NCI-H446 treated with DMSO at 0.1 percent for 48 hours (cell line): ENCODE measurements at regions not wholly inside any gene's neighbourhood (a gene's known extent, or its start where the extent isn't known, plus 50 kb on each side); places are given as distances from the start of the nearest gene placed in this dataset.
"Not testable (repeated sequence)": the region's sequence is repeated elsewhere in the genome, so short reads cannot be mapped to it uniquely, and the experiment has no call there.

Source experiments
- DNase-seq: peaks from one replicate; lab custom pipeline; 2025; lab: John Stamatoyannopoulos, UW

DNA sequence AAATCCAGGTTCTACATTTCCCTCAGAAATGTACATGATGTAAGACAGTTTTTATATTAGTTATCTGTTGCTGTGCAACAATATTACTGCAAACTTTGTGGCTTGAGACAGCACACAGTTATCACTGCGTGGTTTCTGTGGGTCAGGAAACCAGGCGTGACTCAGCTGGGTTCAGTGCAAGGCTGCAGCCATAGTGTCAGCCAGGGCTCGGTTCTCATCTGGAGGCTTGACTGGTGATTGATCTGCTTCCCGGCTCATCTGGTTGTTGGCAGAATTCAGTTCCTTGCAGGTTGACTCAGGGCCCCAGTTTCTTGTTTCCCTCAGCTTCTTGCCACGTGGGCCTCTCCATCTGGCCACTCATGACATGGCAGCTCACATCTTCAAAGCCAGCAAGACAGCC lies 146.8 kb upstream of the ROPN1B start:
- DNase-seq = not testable (repeated sequence)

DNA sequence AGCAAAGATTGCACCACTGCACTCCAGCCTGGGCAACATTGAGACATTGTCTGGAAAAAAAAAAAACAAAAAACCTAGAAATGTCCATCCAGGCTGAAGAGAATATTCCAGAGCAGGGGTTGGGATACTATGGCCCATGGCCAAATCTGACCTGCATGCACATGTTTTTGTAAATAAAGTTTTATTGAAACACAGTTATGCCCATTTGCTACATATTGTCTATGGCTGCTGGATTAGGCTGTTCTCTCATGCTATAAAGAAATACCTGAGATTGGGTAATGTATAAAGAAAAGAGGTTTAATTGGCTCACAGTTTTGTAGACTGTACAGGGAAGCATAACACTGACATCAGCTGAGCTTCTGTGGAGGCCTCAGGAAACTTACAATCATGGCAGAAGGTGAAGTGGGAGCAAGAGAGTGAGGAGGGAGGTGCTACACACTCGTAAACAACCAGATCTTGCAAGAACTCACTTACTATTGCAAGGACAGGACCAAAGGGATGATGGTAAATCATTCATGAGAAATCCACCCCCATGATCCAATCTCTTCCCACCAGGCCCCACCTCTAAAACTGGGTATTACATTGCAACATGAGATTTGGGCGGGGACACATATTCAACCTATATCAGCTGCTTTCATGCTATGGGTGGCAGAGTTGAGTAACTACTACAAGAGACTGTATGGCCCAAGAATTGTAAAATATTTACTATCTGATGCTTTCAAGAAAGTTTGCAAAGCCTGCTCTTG lies 137.8 kb upstream of the ROPN1B start:
- DNase-seq = not testable (repeated sequence)

DNA sequence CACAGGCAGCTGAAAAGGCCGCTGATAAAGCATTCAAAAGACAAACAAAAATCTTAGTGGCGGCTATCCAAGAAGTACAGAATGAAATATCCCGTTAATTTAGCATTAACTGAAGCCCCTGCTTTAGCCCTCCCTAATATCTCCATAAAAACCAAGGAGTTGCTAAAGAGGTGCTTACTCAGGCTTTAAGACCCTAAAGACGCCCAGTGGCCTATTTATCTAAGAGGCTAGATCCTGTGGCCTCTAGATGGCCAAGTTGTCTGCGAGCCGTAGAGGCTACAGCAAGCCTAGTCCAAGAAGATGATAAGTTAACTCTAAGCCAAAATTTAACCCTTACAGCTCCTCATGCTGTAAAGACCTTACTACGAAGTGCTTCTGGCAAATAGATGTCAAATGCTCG lies 133.4 kb upstream of the ROPN1B start:
- DNase-seq = not testable (repeated sequence)

DNA sequence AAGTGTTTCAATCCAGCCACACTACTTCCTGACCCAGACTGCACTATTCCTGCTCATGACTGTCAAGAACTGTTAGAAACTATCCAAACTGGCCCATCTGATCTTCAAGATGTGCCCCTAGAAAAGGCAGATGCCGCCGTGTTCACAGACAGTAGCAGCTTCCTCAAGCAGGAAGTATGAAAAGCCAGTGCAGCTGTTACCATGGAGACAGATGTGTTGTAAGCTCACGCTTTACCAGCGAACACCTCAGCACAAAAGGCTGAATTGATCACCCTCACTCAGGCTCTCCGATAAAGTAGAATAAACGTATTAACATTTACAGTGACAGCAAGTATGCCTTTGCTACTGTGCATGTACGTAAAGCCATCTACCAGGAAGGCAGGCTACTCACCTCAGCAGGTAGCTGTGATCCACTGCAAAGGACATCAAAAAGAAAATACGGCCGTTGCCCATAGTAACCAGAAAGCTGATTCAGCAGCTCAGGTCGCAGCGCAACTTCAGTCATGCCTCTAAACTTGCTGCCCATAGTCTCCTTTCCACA lies 132.9 kb upstream of the ROPN1B start:
- not testable (repeated sequence) for DNase-seq

DNA sequence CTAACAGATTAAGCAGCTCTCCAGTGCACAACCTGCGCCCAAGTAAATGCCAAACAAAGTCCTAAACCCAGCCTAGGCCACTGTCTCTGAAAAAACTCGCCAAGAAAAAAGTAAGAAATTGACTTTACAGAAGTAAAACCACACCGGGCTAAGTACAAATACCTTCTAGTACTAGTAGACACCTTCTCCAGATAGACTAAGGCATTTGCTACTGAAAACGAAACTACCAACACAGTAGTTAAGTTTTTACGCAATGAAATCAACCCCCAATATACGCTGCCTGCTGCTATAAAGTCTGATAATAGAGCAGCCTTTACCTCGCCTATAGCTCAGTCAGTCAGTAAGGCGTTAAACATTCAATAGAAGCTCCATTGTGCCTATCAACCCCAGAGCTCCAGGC lies 132.2 kb upstream of the ROPN1B start:
- DNase-seq = not testable (repeated sequence)

DNA sequence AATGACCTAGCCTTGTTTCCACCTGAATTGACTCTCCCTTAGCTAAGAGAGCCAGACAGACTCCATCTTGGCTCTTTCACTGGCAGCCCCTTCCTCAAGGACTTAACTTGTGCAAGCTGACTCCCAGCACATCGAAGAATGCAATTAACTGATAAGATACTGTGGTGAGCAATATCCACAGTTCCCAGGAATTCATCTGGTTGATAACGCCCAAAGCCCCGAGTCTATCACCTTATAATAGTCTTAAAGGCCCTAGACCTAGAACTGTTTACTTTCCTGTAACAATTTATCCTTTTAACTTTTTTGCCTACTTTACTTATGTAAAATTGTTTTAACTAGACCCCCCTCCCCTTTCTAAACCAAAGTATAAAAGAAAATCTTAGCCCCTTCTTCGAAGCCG lies 130.1 kb upstream of the ROPN1B start:
- not testable (repeated sequence) for DNase-seq

DNA sequence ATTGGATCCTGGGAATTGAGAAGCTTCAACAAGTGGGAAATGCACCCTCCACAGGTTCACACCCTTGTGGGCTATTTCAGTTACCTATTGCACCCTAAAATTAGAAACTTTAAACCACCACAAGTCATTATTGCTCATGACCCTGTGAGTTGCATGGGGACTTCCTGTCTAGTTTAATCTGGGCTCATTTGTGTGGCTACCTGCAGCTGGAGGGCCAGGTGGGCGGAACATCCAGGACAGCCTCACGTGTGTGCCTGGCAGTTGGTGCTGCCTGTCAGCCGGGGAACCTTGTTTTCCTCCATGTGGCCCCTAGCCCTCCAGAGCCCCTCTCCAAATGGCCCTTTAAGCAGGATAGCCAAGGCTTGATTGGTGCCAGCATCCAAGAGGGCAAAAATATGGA lies 128.5 kb upstream of the ROPN1B start:
- not testable (repeated sequence) for DNase-seq

DNA sequence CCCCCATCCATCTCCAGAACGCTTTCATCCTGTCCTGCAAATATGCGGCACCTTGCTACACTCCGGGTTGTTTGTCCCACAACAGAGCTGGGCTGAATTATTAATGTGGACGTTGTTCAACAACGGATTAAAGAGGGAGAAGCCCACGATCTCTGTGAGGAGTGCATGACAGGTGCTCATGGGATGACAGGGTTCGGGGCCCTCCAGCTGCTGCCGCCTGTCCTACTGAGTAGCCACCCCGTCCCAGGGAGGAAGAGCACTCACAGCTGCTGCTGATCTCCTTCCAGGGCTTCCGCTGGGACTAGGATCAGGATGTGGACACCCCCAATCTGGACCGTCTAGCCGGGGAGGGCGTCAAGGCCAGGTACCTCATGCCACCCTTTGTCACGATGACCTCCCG lies 121.0 kb upstream of the ROPN1B start:
- not testable (repeated sequence) for DNase-seq

DNA sequence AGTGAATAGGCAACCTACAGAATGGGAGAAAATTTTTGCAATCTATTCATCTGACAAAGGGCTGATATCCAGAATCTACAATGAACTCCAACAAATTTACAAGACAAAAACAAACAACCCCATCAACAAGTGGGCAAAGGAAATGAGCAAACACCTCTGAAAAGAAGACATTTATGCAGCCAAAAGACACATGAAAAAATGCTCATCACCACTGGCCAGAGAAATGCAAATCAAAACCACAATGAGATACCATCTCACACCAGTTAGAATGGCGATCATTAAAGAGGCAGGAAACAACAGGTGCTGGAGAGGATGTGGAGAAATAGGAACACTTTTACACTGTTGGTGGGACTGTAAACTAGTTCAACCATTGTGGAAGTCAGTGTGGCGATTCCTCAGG lies 114.0 kb upstream of the ROPN1B start:
- not testable (repeated sequence) for DNase-seq

DNA sequence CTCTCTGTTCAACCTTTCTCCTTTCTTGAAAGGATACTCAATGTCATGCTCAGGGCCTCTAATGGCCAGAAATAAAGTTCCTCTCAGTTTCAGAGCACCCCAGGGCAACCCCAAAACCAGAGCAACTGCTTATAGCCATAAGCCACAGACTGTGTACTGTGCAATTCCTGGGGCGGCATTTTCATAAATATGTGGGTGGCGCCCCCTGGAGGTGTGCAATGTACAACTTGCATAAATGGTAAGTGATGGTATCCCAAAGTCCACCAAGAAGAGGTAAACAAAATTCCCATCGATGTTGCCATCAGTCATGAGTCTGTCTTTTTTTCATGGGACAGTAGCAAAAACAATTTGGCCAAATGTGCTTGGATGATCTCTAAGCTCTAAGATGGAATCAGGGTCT lies 108.4 kb upstream of the ROPN1B start:
- DNase-seq = not testable (repeated sequence)

DNA sequence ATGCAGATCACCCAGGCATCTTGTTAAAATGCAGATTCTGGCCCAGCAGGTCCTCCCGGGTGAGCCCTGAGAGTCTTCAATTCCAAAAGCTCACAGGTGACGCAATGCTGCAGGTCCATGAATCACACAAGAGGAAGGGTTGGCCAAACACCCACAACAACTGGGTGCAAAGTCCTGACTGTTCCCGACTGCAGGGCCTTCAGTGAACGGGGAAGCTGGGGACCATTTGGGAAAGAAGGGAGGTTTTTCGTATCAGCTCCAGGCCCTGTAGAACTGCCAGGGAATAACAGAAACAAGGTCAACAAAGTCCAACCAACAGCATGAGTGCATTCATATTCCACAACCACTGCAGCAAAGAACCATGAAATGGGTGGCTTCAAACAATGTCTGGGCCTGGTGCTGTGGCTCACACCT lies 106.1 kb upstream of the ROPN1B start:
- not testable (repeated sequence) for DNase-seq

DNA sequence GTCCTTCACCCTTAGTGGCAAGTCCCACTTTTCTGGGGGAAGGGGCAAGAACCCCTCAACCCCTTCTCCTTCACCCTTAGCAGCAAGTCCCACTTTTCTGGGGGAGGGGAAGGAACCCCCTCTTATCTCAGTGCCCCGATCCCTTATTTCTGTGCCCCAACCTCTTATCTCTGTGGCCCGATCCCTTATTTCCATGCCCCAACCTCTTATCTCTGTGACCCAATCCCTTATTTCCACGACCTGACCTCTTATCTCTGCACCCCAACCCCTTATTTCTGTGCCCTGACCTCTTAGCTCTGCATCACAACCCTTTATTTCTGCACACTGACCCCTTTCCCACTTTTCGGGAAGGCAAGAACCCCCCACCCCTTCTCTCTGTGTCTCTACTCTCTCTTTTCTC lies 104.4 kb upstream of the ROPN1B start:
- DNase-seq = not testable (repeated sequence)

DNA sequence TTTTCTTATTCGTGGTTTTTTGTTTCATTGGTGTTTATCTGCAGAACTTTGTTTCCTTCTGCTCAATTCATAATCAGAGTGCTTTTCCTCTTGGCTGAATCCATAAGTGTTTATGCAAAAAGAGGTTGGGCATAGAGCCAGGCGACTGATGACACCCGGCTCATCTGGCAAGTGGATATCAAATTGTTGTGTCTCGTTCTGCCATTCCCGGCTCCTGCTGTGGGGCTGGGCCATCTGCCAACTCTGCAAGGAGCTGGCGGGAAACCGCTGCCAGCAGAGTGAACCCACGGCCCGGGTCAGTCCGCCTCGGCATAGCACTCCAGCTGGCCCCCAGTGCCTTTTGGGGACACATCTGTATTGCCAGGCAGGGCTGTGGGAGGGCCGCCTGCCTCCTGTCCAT lies 83.0 kb upstream of the ROPN1B start:
- DNase-seq = peak; percentile 96

DNA sequence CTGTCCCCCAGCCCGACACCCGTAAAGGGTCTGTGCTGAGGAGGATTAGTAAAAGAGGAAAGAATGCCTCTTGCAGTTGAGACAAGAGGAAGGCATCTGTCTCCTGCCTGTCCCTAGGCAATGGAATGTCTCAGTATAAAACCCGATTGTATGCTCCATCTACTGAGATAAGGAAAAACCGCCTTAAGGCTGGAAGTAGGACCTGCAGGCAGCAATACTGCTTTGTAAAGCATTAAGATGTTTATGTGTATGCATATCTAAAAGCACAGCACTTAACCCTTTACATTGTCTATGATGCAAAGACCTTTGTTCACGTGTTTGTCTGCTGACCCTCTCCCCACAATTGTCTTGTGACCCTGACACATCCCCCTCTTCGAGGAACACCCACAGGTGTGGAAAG lies 69.8 kb upstream of the ROPN1B start:
- not testable (repeated sequence) for DNase-seq

DNA sequence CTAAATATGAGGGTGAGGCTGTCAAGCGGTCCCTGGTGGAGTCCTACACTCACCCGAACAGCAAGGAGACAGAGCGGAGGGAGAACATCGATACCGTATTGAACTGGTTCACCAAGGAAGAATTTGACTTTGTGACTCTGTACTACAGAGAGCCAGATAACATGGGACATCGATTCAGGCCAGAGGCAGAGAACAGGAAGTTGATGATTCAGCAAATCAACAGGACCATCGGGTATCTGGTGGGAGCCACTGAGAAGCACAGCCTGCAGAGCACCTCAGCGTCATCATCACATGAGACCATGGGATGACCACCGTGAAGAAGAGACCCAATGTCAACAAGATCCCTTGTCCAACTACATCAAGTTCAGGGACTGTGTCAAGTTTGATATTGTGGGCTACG lies 67.5 kb upstream of the ROPN1B start:
- not testable (repeated sequence) for DNase-seq

DNA sequence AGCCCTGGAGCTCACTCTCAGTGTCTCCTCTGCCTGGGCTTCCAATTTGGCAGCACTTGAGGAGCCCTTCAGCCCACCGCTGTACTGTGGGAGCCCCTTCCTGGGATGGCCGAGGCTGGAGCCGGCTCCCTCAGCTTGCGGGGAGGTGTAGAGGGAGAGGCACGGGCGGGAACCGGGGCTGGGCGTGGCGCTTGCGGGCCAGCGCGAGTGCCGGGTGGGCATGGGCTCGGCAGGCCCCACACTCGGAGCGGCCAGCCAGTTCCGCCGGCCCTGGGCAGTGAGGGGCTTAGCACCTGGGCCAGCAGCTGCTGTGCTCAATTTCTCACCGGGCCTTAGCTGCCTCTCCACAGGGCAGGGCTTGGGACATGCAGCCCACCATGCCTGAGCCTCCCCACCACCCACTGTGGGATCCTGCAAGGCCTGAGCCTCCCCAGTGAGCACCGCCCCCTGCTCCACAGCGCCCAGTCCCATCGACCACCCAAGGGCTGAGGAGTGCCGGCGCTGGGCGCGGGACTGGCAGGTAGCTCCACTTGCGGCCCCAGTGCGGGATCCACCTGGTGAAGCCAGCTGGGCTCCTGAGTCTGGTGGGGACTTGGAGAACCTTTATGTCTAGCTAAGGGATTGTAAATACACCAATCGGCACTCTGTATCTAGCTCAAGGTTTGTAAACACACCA lies 65.1 kb upstream of the ROPN1B start:
- not testable (repeated sequence) for DNase-seq

DNA sequence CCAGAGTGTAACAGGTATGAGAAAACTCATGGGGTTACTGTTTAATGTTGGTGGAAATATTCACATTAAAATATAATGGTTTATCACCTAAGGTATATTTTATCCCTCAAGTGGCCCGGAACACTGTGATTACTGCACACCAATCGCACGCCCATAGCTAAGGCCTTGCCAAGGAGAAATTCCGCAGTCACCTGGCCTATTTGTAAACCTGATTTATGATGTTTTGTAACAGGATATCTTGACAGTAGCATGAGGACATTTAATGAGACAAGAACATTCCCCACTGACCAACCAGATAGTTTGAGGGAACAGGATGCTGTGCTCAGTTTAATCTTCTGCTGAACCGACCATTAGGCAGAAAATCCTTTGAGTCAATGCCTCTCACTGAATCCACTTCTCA lies 61.7 kb upstream of the ROPN1B start:
- not testable (repeated sequence) for DNase-seq

DNA sequence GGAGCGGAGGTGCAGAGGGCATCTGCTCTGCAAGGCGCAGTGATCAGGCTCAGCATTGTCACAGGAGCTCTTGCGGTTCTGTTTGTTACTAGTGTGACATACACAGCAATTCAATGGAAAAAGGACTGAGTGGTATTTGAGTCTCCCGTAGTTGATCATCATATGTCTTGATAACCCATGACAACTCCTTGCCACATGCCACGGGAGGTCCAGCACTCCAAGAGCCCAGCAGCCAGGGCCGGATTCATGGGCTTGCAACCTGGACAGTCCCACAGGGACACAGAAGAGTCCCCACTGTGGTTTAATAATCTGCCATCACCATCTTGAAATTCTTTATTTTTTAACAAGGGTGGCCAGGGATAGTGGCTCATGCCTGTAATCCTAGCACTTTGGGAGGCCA lies 58.1 kb upstream of the ROPN1B start:
- not testable (repeated sequence) for DNase-seq

DNA sequence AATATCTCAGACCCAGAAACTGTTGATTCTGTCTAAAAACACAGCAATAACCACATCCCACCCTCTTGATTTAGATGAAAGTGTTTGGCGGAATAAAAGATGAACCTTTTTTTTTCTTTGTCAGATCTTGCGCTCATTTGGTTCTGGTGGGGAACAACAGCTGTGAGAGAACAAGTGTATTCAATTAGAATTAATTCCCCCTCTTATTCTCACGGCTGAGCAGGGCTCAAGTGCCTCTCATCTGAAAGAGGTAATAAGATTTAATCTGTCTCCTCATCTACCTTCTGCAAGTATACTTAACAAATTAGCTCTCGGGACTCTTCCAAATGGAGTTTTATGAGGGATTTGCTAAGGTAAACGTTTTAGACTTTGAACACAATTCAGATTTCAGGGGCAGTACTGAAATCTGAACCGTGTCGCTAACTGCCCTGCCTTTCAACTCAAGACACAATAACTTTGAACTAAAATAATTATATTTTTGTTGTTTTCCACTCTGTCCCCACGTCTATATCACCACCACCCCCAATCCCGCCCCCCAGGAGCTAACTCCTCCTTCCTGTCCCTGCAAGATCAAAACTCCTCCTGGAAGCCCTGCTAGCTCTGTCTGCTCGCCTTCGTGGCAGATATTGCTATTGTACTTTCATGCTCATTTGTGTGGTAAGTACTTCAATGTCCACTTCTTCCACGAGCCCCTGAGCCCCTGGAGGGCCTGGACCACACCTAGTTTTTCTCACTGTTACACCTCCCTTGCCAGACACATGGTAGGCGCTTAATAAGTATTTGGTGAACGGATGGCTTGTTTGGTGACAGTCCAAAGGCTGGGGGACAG lies 54.2 kb upstream of the ROPN1B start:
- not testable (repeated sequence) for DNase-seq

DNA sequence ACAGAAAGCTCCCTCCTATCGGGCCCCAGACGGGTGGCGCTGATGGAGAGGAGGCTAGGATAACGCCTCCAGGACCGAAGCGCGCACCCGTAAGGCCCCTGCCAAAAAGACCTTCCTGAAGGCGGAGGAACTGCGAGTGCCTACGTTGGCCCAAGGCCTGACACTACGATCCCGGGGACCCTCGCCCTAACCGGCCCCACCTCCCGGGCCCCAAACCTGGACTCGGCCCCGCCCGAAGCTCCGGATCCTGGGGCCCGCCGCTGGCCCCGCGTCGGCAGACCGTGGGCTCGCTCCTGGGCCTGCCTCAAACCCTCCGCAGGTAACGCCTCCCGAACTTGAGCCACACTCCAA lies 53.6 kb upstream of the ROPN1B start:
- not testable (repeated sequence) for DNase-seq

DNA sequence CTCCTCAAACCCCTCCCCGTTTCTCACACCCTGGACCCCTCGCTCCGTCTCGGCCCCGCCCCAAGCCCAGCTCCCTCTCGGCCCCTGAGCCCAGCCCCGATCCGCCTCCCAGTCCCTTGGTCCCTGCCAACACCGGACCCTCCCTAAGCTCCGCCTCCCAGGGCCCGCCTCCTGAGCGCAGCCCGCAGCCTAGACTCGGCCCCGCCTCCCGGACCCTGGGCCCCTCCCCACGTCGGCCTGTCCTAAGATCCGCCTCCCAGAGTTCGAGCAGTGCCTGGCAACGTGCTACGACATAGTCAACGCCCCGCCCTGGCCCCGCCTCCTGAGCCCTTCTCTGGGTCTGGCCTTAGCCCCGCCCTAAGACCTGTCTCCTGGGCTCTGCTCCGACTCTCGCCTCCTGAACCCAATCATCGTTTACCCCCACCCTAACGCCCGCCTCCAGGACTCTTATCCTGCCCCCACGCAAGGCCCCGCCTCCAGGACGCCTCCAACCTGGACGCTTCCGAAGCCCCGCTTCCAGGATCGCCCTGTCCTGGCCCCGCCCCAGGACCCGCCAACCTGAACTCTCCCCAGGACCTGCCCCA lies 53.1 kb upstream of the ROPN1B start:
- peak; percentile 98 for DNase-seq

DNA sequence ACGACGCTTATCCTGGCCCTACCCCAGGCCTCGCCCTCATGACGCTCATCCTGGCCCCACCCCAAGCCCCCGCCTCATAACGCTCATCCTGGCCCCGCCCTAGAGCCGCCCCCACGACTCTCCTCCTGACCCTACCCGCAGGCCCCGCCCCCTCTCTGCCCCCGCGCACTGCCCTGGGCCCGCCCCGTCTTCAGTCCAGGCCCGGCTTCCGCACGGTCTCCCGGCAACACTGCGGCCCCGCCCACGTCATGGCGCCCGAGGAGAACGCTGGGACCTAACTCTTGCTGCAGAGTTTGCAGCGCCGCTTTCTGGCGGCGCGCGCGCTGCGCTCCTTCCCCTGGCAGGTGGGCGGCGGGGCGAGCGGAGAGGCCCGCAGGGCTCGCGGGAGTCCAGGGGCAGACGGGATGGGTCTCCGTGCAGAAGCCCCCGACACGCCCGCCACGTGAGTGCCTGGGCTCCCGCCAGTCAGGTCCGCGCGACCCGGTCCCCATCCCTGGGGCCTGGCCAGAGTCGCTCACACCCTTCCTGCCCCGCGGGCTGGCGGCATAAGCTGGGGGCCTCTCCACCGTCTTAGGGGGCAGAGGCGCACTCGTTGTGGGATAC lies 52.5 kb upstream of the ROPN1B start:
- DNase-seq = peak; percentile 92
